ENCODE measurements at regions not wholly inside any gene's neighbourhood (a gene's known extent, or its start where the extent isn't known, plus 50 kb on each side); places are given as distances from the start of the nearest gene placed in this dataset.

- no peak for DNase-seq (ENCODE audit: low read depth in 4 of 4, low spot score in 2 of 4)
Measured at GRCh38 chrX:57848857-57849256, 61.4 kb downstream of the ZXDA start.

GRCh38 chrX:57822818-57823217, 87.4 kb downstream of the ZXDA start:
- no peak for DNase-seq (ENCODE audit: low read depth in 4 of 4, low spot score in 2 of 4)

- DNase-seq (ENCODE audit: low read depth in 4 of 4, low spot score in 2 of 4), result no peak
Measured at GRCh38 chrX:57822398-57822797, 87.9 kb downstream of the ZXDA start.

- DNase-seq (ENCODE audit: low read depth in 4 of 4, low spot score in 2 of 4), result peak in 3 of 4 donors; percentile 2 to 13 (median 9)
Measured at GRCh38 chrX:57821703-57822387, 88.4 kb downstream of the ZXDA start.

- no peak for DNase-seq (ENCODE audit: low read depth in 4 of 4, low spot score in 2 of 4)
Measured at GRCh38 chrX:57817302-57817701, 93.0 kb downstream of the ZXDA start.

GRCh38 chrX:57772637-57773036, 92.6 kb upstream of the NLRP2B start:
- DNase-seq (ENCODE audit: low read depth in 4 of 4, low spot score in 2 of 4), result no peak

- no peak for DNase-seq (ENCODE audit: low read depth in 4 of 4, low spot score in 2 of 4)
Measured at GRCh38 chrX:57771689-57772088, 91.6 kb upstream of the NLRP2B start.

- no peak for DNase-seq (ENCODE audit: low read depth in 4 of 4, low spot score in 2 of 4)
Measured at GRCh38 chrX:57752866-57753265, 72.8 kb upstream of the NLRP2B start.

- no peak for DNase-seq (ENCODE audit: low read depth in 4 of 4, low spot score in 2 of 4)
Measured at GRCh38 chrX:57741107-57741506, 61.0 kb upstream of the NLRP2B start.

- DNase-seq (ENCODE audit: low read depth in 4 of 4, low spot score in 2 of 4), result no peak
Measured at GRCh38 chrX:57737881-57738280, 57.8 kb upstream of the NLRP2B start.
